ENCODE measurements at regions not wholly inside any gene's neighbourhood (a gene's known extent, or its start where the extent isn't known, plus 50 kb on each side); places are given as distances from the start of the nearest gene placed in this dataset.
"Not testable (repeated sequence)": the region's sequence is repeated elsewhere in the genome, so short reads cannot be mapped to it uniquely, and the experiment has no call there.

GRCh38 chr19:28456252-28456651, 756.7 kb downstream of the UQCRFS1 start:
- DNase-seq: no peak

GRCh38 chr19:28454083-28454482, 758.9 kb downstream of the UQCRFS1 start:
- no peak for DNase-seq

- no peak for DNase-seq
Observed at GRCh38 chr19:28453420-28453819, 759.5 kb downstream of the UQCRFS1 start.

- DNase-seq: no peak
Observed at GRCh38 chr19:28449803-28450202, 763.1 kb downstream of the UQCRFS1 start.

GRCh38 chr19:28446511-28446910, 766.4 kb downstream of the UQCRFS1 start:
- DNase-seq: no peak

DNA sequence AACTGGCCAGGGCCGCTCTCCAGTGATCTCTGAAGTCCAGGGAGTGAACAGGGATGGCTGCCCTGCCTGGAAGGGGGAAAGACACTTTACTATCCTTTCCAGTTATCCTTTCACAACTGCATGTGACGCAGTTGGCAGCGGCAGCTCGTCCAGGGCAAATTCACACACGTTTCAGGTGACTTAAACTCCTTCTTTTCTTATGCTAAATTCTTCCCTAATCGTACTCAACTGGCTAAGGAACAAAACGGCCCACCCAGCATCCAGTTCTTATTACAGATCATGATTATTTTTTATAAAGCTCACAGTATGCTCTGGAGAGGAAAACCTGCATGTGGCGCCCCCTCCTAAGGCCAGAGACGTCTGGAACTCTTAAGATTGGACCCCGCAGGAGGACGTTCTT, 767.1 kb downstream of the UQCRFS1 start:
- DNase-seq: no peak

DNA sequence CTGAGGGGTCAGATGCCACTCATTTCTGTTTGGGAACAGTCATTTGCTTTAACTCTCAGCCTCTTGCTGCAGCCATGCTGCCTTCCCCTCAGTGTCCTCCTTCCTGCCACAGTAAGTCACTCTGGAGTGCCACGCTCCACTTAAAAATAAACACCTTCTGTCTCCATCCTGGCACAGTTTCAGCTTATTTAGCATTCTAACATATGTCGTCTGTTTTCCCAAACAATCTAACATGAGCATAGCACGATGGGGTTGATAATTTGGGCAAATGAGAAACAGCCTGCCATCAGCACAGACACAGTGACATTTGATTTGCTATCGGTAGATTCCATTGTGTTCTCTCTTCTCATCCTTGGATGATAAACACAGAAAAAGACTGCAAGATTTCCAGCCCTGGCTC, 768.6 kb downstream of the UQCRFS1 start:
- DNase-seq: no peak

DNA sequence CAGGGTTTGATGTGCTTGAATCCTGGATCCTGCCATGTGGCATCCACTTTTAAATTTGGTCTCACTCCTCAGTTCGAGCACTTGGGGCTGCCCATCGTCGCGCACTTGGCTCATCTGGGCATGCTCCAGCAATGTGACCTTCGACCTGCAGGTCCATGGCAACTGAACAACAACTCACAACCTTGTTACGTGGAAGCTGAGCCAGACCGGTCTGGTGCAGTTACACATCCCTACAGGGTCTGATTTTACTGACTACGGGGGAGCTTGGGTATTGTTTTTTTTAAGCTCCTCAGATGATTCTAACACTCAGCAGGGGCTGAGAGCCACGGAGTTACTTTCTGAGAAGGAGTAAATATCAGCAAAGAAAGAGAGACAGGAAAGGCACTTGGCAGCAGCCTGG, 769.6 kb downstream of the UQCRFS1 start:
- DNase-seq: no peak

GRCh38 chr19:28437390-28438346, 775.3 kb downstream of the UQCRFS1 start:
- DNase-seq: no peak

GRCh38 chr19:28436320-28436719, 776.6 kb downstream of the UQCRFS1 start:
- DNase-seq: no peak

GRCh38 chr19:28435551-28436271, 777.2 kb downstream of the UQCRFS1 start:
- DNase-seq: no peak

DNA sequence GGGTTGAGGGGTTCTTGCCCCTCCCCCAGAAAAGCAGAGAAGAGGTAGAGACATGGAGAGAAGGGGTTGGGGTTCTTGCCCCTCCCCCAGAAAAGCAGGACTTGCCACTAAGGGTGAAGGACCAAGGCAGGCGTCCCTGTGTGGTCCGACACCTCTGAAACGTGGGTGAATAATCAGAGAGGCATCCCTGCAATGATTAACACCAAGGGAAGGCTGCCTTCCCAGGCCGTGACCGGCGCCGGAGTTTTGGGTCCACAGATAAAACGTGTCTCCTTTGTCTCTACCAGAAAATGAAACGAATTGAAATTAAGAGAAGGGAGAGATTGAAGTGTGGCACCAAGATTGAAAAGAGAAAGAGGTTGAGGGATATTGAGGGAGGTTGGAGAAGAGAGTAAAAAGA, 778.2 kb downstream of the UQCRFS1 start:
- DNase-seq: not testable (repeated sequence)

DNA sequence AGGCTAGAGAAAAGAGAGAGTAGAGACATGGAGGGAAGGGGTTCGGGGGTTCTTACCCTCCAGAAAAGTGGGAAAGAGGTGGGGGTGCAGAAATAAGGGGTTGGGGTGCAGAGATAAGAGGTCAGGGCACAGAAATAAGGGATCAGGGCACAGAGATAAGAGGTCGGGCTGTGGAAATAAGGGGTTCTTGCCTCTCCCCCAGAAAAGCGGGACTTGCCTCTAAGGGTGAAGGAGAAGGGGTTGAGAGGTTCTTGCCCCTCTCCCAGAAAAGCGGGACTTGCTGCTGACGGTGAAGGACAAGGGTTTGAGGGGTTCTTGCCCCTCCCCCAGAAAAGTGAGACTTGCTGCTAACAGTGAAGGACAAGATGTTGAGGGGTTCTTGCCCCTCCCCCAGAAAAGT, 778.6 kb downstream of the UQCRFS1 start:
- DNase-seq: not testable (repeated sequence)

DNA sequence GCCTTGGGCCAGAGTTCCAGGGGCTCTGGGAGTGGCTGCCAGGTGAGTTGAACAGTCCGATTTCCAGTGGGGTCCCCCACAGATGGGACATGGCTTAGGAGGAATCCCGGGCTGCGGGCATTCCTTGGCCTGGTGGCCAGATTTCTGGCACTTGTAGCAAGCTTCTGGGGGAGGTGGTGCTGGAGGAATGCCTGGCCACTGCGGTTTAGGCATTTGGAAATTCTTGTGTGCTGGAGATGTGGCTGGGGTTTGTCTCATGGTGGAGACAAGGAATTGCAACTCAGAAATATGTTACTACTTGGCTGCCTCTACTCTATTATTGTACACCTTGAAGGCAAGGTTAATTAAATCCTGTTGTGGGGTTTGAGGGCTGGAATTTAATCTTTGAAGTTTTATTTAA, 779.8 kb downstream of the UQCRFS1 start:
- not testable (repeated sequence) for DNase-seq

DNA sequence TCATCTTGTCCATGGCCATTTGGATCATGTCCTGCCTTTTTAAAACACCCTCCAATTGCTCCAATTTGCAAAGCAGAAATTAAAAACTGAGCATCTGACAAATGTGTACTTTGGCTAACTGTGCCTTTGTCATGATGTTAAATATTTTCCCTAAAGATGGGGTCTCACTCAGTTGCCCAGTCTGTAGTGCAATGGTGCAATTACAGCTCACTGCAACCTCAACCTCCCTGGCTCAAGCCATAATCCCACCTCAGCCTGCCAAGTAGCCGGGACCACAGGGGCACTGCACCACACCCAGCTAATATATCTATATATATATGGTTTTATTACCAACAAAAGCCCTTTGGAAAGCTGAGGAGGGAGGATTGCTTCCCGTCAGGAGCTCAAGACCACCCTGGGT, 782.7 kb downstream of the UQCRFS1 start:
- no peak for DNase-seq

DNA sequence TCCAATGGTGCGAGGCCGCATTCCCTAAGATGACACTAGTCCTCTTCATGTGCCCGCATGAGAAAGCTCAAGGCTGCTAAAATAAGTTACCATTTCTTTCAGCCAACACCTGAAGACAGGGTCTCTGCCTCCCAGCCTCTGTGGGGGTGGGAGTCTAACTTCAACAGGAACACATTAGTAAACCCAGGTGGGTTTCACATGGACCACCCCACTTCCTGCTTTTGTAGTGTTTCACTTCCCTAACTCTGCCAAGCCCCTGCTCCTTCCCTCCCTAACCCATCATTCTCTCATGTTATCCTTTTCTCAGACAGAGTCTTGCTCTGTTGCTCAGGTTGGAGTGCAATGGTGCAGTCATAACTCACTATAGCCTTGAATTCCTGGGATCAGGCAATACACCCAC, 783.6 kb downstream of the UQCRFS1 start:
- no peak for DNase-seq

DNA sequence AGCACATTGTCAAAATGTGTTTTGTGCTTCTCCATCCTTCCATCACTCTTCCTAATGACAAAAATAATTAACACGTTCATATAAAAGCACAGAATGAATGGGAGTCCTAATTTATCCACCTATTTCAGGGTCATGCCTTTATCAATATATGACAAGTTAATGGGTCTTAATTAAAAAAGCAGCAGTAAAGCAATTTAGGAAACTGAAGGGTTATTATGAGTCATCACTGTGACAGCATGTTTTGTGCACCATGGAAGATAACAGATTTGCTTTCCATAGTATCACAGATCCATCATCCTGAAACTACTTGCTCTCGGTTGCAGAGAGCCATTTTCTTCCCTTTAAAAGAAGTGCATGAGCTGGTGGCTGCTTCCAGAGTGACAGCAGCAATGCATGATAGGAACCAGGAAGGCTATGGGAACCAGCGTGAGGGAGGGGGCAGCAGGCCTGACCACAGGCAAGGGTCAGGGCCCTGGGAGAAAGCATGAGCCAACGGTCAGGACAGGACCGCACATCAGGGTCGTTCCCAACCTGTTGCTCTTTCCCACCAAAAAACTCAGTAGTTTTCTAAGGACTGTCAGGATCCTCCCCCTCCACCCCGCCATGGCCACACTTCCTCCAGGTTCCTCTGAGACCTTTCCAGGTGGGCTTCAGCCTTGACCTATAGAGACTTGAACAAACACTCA, 784.1 kb downstream of the UQCRFS1 start:
- DNase-seq: no peak

- DNase-seq: no peak
Observed at GRCh38 chr19:28427376-28428083, 785.4 kb downstream of the UQCRFS1 start.

DNA sequence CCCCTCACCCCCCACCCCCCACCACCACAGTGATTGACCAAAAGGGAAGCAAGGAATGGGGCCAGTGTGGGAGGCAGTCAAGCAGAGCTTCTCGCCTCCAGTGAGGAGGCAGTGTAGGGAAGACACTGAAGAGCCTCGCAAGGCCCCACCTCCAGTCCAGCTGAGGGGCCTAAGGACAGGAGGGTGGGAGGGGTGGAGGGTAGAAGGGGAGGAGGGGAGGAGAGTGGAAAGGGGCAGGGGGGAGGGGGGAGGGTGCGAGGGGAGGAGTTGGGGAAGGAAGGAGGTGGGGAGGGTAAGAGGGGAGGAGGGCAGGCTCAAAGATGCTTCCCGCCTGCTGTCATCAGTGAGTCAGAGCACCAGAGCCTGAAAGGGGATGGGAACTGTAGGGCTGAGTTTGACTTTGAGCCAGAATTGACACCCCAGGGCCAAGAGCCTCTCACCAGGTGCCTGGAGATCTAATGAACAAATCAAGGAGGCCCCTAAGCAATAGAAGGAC, 786.2 kb downstream of the UQCRFS1 start:
- DNase-seq: no peak

GRCh38 chr19:28426110-28426729, 786.7 kb downstream of the UQCRFS1 start:
- no peak for DNase-seq

DNA sequence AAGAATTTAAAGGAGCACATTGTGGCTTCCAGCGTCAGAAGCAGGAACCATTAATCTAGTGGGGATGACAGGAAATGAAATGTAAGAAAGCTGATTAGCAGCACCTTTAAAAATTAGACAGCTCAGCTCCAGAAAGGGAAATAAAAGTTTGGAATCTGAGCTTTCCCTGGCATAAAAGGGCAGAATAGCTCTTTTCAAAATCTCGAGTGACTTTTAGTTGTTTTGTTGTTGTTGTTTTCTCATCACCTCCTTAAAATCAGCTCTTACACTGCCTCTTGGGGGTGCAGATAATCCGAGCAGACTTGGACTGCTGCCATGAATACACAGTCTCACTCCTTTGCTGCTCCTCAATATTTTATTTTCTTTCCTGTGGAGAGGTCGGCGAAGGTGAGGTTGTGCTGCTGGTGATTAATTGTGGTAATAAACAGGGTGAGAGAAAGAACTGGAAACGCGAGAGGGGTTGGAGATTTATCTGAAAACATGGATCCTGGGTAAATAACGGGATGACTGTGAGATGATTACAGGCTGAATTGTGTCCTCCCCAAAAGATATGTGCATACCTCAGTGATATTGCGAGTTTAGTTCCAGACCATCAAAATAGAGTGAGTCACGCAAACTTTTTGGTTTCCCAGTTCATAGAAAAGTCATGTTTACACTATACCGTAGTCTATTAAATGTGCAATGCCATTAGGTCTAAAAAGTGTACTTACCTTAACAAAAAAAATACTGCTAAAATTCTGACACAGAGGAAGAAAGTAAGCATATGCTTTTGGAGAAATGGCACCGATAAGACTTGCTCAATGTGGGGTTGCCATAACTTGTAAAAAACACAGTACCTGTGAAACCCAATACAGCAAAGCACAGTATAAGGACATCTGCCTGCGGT, 787.7 kb downstream of the UQCRFS1 start:
- DNase-seq: no peak
